ENCODE measurements at regions not wholly inside any gene's neighbourhood (a gene's known extent, or its start where the extent isn't known, plus 50 kb on each side); places are given as distances from the start of the nearest gene placed in this dataset.

GRCh38 chr14:53719536-53719935 lies 237.1 kb downstream of the BMP4 start:
- Histone ChIP-seq H3K27ac (ENCODE audit: insufficient read length, low read depth, low read length) (no peak overlapping the region), H2BK5ac (ENCODE audit: insufficient read length, low read length) (no peak overlapping the region), H3K14ac (ENCODE audit: insufficient read depth, low read length) (no peak overlapping the region), H4K8ac (replicated peaks; ENCODE audit: insufficient read length, low read depth, low read length) (no peak overlapping the region), H3K56ac (ENCODE audit: insufficient read length, low read depth, low read length) (no peak overlapping the region), H3K9me3 (ENCODE audit: control insufficient read depth, low read depth, low read length) (no peaks in the 10 kb centered on the region), H3T11ph (ENCODE audit: low read length) (no peak overlapping the region), H3K18ac (ENCODE audit: insufficient read length, low read depth, low read length) (no peak overlapping the region), H3K79me1 (ENCODE audit: insufficient read depth, low read depth, low read length, poor library complexity, severe bottlenecking) (no peaks in the 10 kb centered on the region), H2BK20ac (ENCODE audit: low read depth, low read length, poor library complexity, severe bottlenecking) (no peak overlapping the region), H4K20me1 (ENCODE audit: control insufficient read depth, insufficient read depth, insufficient read length) (no peaks in the 10 kb centered on the region), H3K4ac (ENCODE audit: low read depth, low read length) (no peak overlapping the region), H2BK15ac (ENCODE audit: low read depth, low read length) (no peak overlapping the region), H3K4me1 (ENCODE audit: insufficient read depth, low read length) (no peaks in the 10 kb centered on the region), H2BK120ac (ENCODE audit: low read depth, low read length, poor library complexity, severe bottlenecking) (no peak overlapping the region), H2AFZ (ENCODE audit: low read length) (no peak overlapping the region), H3K27me3 (ENCODE audit: insufficient read depth, low read length) (no peaks in the 10 kb centered on the region), H2AK5ac (ENCODE audit: insufficient read length, low read length) (no peak overlapping the region), H4K5ac (ENCODE audit: insufficient read length, low read depth, low read length) (no peak overlapping the region), H3K79me2 (ENCODE audit: insufficient read depth, low read length) (no peaks in the 10 kb centered on the region), H3K23me2 (ENCODE audit: insufficient read length, low read depth, low read length, poor library complexity, severe bottlenecking) (no peaks in the 10 kb centered on the region), H4K91ac (ENCODE audit: insufficient read length, low read depth, low read length) (no peak overlapping the region), H3K23ac (ENCODE audit: insufficient read length, low read depth, low read length) (no peak overlapping the region), H3K4me2 (ENCODE audit: insufficient read depth, insufficient read length, low read length) (no peak overlapping the region), H2BK12ac (ENCODE audit: insufficient read length, low read depth, low read length) (no peak overlapping the region), H3K9ac (ENCODE audit: extremely low read depth, insufficient read length, low read length) (no peak overlapping the region)
- Mint-ChIP-seq H3K4me3 (no peak overlapping the region), H3K4me1 (no peaks in the 10 kb centered on the region), H3K27me3 (ENCODE audit: low read depth) (no peaks in the 10 kb centered on the region), H3K36me3 (ENCODE audit: insufficient read depth in 1 of 3, low read depth in 3 of 3) (peaks cover 0 to 8% (median 4%) of the 10 kb centered on the region in 3 experiments; a peak in 3 of 7 replicates), H3K9me3 (peaks cover 8 to 15% of the 10 kb centered on the region in 2 experiments; a peak in 4 of 5 replicates), H3K27ac (peak overlapping the region in 1 of 3 experiments; percentile 1; a peak in 2 of 7 replicates)
- TF ChIP-seq CTCF (conservative IDR thresholded peaks at IDR 0.05) = no peak
- WGBS (ENCODE audit: extremely low coverage, insufficient read length, low lambda C conversion rate) = no CpG with 5 or more reads among the region's 1 CpG
- DNase-seq = no peak
